Activated CD8-positive, alpha-beta T cell treated with anti-CD3 and anti-CD28 coated beads for 36 hours (primary cell): ENCODE measurements at regions not wholly inside any gene's neighbourhood (a gene's known extent, or its start where the extent isn't known, plus 50 kb on each side); places are given as distances from the start of the nearest gene placed in this dataset.

Source experiments
- ATAC-seq: fragments of 200-7000 bp; cut with Tn5 transposase; one replicate; pipeline ENCODE4 v1.10.0; 2021; ENCODE audit warnings: mild to moderate bottlenecking, moderate library complexity
- CTCF ChIA-PET: fragments of 350-600 bp; sonication (Branson Sonifier 250); formaldehyde crosslinking; loops from one replicate; lab custom pipeline; 2021; ENCODE audit warnings: antibody characterized with exemption; lab: Charles Lee
- POLR2A ChIA-PET: fragments of 350-600 bp; sonication (Branson Sonifier 250); formaldehyde crosslinking; loops from one replicate; lab custom pipeline; 2021; ENCODE audit warnings: antibody characterized with exemption; lab: Charles Lee
- DNase-seq: peaks from one replicate; pipeline ENCODE4 v3.0.0-alpha.2; 2020
- H3K27ac Mint-ChIP-seq: one replicate; pipeline ENCODE4 v1.8.0; 2021; ENCODE audit warnings: mild to moderate bottlenecking, mixed read lengths
- H3K27me3 Mint-ChIP-seq: one replicate; pipeline ENCODE4 v1.8.0; 2021; ENCODE audit warnings: mixed read lengths
- H3K36me3 Mint-ChIP-seq: one replicate; pipeline ENCODE4 v1.8.0; 2021; ENCODE audit warnings: low read depth, mixed read lengths
- H3K4me1 Mint-ChIP-seq: one replicate; pipeline ENCODE4 v1.8.0; 2021; ENCODE audit warnings: low read depth, mixed read lengths
- H3K4me3 Mint-ChIP-seq: one replicate; pipeline ENCODE4 v1.8.0; 2021; ENCODE audit warnings: mild to moderate bottlenecking, moderate library complexity, mixed read lengths
- H3K9me3 Mint-ChIP-seq: one replicate; pipeline ENCODE4 v1.8.0; 2021; ENCODE audit warnings: mixed read lengths
- intact Hi-C: fragments of 100-400 bp; cut with micrococcal nuclease; formaldehyde crosslinking; loops from one replicate; pipeline ENCODE4 v1.10.0; 2022
- TF ChIP-seq, protein P1 (sequence below): fragments of 200-600 bp; IDR thresholded peaks from one replicate; pipeline ENCODE4 v1.8.0; 2022; ENCODE audit warnings: antibody characterized with exemption, mild to moderate bottlenecking

DNA sequence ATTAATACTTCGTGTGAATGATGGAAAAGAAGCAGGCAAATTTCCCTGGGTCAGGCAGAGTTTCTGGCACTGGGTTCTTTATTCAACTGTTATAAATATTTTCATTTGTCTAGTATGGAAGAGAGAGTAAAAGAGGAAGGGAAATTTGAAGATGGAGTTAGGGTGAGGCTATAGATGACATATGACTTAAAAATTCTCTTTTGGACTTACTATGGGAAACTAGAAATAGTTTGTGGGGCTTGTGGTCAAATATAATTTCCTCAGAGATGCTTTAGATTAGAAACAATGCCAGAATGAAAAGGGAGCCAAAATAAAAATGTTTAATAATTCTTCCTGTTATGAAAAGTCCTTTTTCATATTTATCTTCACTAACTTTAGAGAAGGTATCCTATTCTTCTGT lies 103.2 kb downstream of the GC start:
- TF ChIP-seq, protein P1, sequence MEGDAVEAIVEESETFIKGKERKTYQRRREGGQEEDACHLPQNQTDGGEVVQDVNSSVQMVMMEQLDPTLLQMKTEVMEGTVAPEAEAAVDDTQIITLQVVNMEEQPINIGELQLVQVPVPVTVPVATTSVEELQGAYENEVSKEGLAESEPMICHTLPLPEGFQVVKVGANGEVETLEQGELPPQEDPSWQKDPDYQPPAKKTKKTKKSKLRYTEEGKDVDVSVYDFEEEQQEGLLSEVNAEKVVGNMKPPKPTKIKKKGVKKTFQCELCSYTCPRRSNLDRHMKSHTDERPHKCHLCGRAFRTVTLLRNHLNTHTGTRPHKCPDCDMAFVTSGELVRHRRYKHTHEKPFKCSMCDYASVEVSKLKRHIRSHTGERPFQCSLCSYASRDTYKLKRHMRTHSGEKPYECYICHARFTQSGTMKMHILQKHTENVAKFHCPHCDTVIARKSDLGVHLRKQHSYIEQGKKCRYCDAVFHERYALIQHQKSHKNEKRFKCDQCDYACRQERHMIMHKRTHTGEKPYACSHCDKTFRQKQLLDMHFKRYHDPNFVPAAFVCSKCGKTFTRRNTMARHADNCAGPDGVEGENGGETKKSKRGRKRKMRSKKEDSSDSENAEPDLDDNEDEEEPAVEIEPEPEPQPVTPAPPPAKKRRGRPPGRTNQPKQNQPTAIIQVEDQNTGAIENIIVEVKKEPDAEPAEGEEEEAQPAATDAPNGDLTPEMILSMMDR, result no peak
- Mint-ChIP-seq H3K4me3 (no peak overlapping the region), H3K4me1 (no peaks in the 10 kb centered on the region), H3K36me3 (no peaks in the 10 kb centered on the region), H3K27me3 (peaks cover 3% of the 10 kb centered on the region), H3K27ac (no peak overlapping the region), H3K9me3 (no peaks in the 10 kb centered on the region)
- CTCF ChIA-PET, result no interaction called here
- POLR2A ChIA-PET, result no interaction called here
- DNase-seq (no peak), ATAC-seq (no peak)
- intact Hi-C loops, result no loop called here

DNA sequence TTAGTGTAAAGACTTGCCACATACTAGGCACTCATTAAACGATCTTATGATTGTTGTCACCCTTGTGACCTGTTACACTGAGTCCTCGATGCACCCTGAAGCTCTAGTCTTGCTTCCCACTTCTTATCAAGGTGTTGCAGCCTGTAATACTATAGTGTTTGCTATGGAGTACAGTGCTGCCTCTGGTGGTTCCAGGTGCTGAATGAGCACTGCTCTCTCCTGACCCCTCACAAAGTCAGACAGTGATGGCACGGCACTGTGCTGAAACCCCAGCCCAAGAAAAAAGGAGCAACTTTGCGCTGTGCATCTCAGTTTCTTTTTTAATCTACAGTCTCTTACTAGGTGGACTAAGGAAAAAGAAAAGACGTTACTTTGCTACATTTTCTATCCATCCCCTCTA lies 106.3 kb downstream of the GC start:
- peaks cover 3% of the 10 kb centered on the region for H3K27me3 Mint-ChIP-seq
- ChIA-PET CTCF (no interaction called here), POLR2A (no interaction called here)
- TF ChIP-seq, protein P1, result no peak
- DNase-seq (no peak), ATAC-seq (no peak)
- no peaks in the 10 kb centered on the region for H3K9me3 Mint-ChIP-seq
- H3K4me3 Mint-ChIP-seq, result no peak overlapping the region
- no peaks in the 10 kb centered on the region for H3K4me1 Mint-ChIP-seq
- no peaks in the 10 kb centered on the region for H3K36me3 Mint-ChIP-seq
- intact Hi-C loops, result no loop called here
- H3K27ac Mint-ChIP-seq, result no peak overlapping the region

DNA sequence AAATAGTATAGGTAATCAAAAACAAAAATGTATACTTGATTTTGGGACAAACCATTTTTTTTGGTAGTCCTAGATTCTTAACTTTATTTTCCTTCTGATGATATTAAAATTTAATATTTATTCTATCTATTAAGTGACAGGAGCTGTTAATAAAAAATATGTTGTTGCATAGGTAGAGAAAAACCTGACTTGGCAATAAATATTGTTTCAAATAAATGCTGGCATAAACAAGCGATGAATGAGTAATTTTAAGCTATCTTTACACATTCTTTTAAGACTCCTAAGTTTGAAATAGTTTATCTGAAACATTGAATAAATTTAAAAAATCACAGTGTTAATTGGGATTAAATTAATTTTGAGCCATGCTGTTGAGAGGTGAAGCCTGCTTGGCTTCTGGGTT lies 114.6 kb downstream of the GC start:
- TF ChIP-seq, protein P1, result no peak
- H3K36me3 Mint-ChIP-seq, result no peaks in the 10 kb centered on the region
- ChIA-PET CTCF (no interaction called here), POLR2A (interaction anchor here (0.6 kb wide), 1 partner anchor 153 kb away, joined by 3 read pairs; no protein-coding TSS in a partner anchor)
- ATAC-seq (no peak), DNase-seq (no peak)
- H3K27me3 Mint-ChIP-seq, result peaks cover 13% of the 10 kb centered on the region
- no peaks in the 10 kb centered on the region for H3K4me1 Mint-ChIP-seq
- no peak overlapping the region for H3K27ac Mint-ChIP-seq
- H3K4me3 Mint-ChIP-seq, result no peak overlapping the region
- intact Hi-C loops, result no loop called here
- no peaks in the 10 kb centered on the region for H3K9me3 Mint-ChIP-seq

DNA sequence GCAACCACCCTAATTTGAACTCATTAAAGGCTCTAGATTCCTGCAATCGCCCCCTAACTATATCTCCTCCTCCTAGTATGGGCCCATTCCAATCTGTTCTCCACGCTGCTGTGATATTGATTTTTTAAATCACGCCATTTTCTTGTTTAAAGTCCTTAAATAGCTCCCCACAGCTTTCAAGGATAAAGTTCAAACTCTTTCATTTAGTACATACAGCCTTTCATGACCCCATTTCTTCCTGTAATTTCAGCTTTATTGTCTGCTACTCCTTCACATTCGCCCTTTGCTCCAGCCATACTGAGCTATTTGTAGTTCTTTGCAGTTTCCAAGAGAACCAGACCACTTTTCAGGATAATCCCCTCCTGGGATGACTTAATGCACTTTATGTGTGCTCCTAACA lies 118.5 kb downstream of the GC start:
- Mint-ChIP-seq H3K27ac (no peak overlapping the region), H3K4me3 (no peak overlapping the region), H3K27me3 (peaks cover 13% of the 10 kb centered on the region), H3K4me1 (no peaks in the 10 kb centered on the region), H3K9me3 (no peaks in the 10 kb centered on the region), H3K36me3 (no peaks in the 10 kb centered on the region)
- TF ChIP-seq, protein P1, result no peak
- ChIA-PET POLR2A (no interaction called here), CTCF (no interaction called here)
- intact Hi-C loops, result no loop called here
- DNase-seq, result no peak
- ATAC-seq, result no peak

DNA sequence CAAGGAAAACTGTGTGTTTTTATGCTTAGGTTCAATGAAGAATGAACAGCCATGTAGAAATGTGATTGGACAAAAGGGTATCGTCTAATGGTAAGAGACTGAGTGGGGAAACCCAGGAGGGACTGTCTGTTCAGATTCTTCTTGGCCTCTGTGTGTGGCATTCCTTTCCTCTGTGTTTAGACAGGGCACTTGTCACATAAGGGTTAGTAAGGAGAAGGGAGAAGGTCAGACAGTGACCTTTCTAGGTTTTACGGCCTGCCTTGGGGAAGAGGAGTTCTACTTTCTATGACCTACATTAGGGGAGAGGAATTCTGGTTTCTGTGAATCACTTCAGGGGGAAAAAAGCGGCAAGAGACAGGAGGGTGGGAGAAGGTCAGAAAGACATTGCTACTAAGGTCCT lies 119.5 kb downstream of the GC start:
- ATAC-seq, result no peak
- Mint-ChIP-seq H3K27ac (no peak overlapping the region), H3K9me3 (no peaks in the 10 kb centered on the region), H3K36me3 (no peaks in the 10 kb centered on the region), H3K4me3 (no peak overlapping the region), H3K4me1 (no peaks in the 10 kb centered on the region), H3K27me3 (peaks cover 13% of the 10 kb centered on the region)
- intact Hi-C loops, result no loop called here
- POLR2A ChIA-PET, result no interaction called here
- no peak for DNase-seq
- CTCF ChIA-PET, result no interaction called here
- TF ChIP-seq, protein P1, result no peak
